GM18508 (cell line): ENCODE measurements at regions not wholly inside any gene's neighbourhood (a gene's known extent, or its start where the extent isn't known, plus 50 kb on each side); places are given as distances from the start of the nearest gene placed in this dataset.

Experiments
- ATAC-seq: cut with Tn5 transposase; IDR thresholded peaks from one replicate; pipeline ENCODE4 v1.9.1; 2021; ENCODE audit warnings: moderate number of reproducible peaks; ENCODE audit not compliant: insufficient read depth, unreplicated experiment

DNA sequence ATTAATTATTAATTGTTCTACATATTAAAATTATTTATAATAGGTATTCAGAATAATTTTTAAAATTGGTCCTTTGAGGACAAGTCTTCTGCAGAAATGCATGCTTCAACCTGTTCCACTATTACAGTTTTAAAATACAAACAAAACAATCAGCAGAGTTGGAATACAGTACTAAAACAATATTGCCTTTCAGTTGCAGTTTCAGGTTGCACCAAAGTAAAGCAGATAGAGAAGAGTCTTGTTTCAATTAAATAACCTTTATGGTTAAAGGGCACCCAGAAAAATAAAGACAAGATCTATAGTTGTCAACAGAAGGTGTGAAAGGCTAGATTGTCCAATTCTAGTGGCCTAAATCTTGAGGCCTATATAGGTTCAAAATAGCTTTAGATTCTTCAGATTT, 424.5 kb downstream of the FOXG1 start:
- no peak for ATAC-seq

DNA sequence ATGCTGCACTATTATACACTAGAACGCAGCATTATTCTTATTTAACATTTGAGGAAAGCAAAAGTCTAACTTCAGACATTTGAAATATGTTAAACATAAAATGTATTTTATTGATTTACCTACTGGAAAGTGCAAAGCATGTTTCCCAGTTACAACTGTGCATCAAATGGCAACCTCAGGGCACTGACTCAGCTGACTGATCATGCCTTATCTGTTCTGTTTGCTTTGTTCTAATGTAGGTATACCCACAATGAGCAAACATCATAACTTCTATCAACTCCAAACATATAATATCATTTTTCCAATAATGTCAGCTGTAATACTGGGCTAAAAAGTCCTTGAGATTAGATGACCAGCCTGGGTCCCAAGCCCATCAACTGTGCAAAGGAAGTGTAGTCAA, 431.0 kb downstream of the FOXG1 start:
- no peak for ATAC-seq

DNA sequence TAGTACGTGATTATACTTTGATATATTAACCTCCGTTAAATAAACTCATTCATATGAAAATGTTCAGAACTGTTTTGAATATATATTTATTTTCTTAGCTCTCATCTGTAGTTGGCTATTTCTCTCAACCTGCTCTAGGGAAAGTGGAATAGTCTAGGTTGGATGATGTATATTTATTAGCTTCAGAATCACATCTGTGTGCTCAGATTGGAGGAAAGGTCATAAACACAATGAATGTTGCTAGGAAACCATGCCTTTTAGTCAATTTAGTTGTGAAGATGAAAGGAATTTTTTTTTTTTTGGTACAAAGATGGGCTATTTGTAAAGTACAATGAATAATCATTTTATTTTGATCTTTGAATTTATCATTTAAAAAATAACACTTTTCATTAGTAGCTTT, 439.1 kb downstream of the FOXG1 start:
- no peak for ATAC-seq

DNA sequence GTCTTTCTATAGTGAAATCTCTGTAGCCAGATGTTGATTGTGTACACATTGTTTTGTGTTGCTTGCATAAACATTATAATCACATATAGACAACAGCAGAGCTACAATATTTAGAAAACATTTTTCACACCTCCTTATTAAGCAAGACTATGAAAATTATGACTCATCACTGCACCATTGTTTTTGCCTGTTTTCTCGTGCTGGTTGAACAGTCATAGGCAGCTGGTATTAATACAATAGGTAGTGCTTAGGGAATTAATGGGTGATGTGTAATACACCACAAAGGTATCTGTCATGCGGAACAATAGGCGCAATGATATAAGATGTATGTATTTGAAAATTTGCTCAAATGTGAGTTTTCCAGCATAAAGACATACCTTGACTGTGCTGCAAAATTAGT, 449.3 kb downstream of the FOXG1 start:
- ATAC-seq: no peak

DNA sequence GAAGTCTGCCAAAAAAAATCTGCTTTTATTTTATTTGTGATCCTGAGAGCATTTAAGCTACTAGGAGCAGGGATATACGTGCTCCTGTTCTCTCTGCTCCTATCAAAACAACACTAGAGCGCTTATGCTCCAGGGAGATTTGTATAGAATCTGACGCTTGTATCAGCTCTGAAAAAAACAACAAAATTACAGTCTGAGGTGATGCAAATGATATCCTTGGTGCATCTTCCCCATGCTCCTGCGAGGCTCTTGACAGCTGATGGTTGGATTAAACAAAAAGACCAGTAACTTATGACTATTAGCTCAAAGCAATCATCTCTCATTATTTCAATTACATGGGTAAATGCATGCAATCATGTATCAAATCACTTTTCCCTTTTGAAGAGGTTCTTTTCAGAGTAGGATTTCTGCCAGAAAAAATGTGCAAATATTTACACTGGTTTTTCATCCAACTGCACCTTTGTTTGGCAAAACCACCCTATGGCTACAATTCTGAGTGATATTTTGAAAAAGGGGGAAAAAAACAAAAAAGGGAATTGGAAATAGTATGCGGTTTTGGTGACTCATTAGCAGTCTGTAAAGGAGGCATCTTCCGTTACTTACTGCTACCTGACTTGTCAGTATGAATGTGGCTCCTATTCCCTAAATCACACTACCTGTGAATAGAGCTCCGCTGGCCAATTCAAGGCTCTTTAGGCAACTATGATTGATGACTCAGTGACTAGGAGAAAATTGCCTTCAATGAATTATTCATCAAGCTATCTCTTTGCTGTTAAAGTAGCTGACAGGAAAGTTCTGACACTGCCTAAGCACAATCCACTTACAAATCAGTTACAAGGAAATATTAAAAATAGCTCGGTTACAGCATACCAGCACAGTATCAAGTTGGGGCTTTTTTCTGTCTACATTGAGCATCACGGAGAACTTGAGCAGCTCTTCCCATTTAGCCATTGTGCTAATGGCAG, 450.0 kb downstream of the FOXG1 start:
- no peak for ATAC-seq

DNA sequence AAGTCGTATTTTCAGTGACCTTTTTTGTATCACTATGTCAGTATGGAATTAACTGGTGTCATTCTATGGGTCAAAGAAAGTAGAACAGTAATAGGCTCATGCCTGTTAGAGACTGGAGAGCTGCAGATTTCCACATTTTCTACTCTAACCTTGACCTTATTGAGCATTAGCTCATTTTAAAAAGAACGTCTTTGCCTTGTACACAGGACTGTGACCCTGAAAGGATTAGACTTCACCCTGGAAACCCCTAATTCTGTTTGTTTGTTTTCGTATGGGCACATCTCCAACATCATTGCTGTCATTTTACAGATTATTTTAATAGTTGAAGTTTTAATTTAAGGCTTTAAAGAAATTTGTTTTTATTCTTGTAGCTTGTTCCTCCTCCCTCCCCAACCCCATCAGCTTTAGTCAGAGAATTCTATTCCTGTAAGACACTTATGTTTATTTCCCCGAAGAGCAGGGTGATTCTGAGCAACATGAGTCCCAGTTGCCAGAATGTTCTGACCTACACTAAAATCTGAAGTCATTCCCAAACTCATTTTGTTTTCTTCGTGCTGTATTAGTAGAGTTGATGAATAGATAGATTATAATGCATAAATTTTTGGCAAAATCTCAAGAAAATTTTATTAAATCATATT, 451.3 kb downstream of the FOXG1 start:
- ATAC-seq: no peak

DNA sequence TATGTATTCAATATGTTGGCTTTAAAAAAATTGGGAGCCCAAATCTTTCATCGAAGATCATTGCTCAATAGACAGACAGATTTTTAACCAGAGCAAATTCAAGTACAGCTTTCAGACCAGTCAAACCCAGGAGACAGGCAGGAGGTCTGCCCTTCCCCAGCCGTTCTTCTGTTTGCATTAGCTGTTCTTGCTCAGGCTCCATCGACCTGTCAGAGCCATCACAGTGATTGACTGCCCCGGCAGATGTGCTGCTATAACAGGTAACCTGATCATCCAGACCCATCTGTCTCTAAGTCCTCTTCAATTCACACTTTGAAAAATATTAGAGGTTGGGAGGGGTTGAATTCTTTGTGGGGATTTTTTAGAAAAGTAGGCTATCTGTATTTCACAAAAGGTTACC, 453.5 kb downstream of the FOXG1 start:
- ATAC-seq: no peak

DNA sequence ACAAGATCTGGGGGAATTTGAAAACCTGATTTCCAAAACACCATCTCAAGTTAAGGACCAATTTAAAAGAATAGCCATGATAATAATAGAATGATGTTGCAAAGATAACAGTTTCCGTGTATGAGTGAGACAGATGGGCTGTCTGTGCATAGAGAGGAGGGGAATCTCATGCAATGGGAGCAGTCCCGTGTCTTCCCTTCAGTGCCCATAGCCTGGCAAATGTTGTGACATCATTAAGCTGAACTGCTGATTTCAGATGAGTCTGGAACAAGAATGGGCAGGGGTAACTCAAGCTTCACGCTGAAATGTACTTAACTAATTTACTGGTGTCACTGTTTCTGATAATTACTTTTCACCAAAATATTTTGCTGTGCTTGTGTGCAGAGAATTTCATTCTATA, 454.0 kb downstream of the FOXG1 start:
- no peak for ATAC-seq

DNA sequence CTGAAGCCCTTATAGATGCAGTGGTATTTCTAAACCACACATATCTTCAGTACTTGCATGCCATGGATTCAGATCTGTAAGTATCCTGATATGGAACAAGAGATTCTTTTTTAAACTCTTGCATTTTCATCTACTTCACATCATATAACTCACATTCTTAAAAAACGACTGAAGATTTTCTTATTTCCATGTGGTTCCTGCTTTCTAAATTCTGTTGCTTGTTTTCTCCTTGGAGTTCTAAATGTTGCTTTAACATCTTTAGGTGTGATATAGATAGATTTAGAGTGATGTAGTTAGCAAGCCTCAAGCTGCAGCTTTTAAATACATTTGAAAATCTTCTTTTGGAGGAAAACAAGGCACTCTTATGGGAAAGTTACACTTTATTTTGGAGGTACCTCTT, 455.4 kb downstream of the FOXG1 start:
- ATAC-seq: no peak

DNA sequence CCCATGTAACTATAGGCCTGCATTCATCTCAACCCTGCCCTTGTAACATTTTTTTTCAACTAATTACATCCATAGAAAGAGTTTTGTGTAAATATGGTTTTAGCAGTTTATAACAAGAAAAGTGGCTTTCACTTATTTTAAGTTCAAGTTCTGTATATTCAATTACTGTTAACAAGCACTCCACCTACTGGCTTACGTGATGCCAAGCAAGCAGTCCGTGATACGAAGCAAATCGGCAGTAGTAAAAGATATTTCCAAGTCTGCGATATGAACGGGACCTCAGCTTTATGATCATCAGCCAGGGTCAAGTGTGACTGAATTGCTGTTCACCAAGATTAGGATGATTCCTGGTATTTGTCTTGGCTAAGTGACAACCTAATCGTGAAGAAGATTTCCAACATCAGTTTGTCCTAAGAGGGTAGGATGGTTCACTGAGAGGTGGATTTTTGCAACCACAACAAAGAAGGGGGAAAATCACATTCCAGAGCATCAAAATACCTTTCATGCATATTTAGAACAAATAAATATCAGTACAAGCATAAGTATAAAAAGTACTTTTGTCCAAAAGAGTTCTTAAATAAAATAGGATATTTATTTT, 456.2 kb downstream of the FOXG1 start:
- ATAC-seq: no peak

DNA sequence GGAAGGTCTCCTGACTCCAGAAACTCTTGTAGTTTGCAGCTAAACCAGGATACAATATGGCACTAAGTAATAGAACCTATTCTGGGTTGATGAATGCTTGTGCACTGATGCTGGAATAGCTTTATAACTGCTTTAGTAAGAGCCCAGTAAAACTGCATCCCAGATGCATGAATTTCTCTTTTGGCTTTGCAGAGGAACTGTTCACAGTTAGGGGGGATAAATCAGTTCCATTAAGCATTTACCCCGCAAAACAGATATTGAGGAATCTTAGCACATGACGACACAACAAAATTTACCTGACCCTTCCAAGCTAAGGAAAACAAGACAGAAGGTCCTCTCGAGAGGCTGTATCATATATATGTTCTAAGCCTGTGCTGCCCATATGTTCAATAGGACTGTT, 457.4 kb downstream of the FOXG1 start:
- no peak for ATAC-seq

DNA sequence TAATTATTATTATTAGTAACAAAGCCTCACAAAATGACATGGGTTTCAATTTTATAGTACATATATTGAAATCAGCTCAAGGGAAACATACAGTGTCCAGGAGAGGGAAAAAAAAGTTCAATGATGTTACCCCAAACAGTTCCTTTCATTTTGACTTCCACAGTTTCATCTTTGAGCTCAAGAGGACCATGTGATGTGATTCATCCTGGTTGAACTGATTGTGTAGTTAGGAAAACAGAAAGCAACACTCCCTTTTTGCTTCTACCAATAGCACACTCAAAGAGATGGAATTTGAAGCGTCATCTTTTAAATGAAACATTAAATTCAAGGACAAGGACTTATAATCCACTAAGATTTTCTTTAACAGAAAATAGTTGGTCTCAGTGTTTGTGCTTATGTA, 461.0 kb downstream of the FOXG1 start:
- ATAC-seq: no peak

DNA sequence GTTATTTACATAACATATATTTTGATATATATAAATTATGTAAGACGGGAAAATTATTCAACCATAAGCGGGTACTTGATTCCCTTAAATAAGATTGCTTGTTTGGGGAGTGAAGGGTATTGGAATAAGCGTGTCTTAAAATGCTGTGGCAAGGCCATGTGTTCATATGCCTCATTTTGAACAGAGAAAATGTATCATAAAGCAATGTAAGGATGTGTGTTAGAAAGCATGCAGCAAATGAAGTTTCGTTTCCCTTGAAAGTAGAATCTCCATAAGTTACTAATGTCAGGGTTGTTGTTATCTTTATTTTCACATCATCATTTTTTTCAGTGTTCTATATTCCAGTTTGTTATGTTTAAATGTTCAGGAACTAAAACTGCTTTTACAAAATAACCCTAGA, 465.6 kb downstream of the FOXG1 start:
- no peak for ATAC-seq

DNA sequence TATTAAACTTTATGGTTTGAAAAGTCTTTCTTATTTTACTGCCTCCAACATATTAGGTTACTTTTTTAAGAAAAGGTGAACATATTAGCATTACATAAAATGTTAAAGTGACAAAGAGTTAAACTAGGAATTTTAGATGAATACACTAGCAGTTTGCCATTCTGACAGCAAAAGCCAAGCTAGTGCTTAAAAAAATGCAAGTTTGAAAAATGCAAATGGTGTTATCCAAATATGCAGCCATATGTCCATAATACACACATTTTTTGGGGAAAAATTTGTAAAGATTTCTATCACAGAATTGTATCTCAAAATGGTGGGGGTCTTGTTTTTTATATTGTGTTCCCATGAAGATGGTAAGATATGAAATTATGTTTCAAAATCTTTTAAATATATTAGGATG, 466.1 kb downstream of the FOXG1 start:
- no peak for ATAC-seq

DNA sequence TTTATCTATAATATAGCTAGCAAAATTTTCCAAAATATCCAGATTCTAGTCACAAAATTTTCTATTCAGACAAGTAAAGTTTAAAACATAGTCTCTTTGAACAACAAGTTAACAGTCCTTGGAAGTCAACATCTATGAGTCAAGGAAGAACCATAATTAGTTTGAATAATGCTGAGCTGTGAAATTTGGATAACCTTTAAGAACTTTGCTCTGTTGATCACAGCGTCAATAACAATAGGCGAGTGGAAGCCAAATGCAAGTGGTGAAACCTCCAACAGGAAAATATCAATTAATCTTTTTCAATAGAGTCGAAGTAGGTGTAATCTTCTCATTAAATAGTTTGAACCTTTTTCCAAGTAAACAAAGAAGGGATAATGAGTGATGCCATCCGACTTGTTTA, 466.6 kb downstream of the FOXG1 start:
- no peak for ATAC-seq

DNA sequence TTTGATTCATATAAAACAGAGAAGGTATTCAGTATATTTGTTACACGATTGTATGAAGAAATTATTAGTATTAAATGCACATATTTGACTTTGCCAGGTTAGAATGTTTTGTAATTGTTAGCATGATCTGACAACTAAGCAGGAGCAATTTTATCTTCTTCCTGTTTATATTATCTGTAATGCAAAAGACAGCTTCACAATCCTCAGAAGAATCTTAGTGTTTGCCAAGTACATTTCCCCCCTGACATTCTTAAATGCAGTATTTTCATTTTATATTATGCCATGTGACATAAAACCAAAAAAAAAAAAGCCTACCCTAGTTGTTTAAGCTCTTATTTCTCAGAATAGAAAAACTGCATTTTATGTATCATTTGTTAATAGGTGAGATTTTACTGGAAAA, 469.4 kb downstream of the FOXG1 start:
- ATAC-seq: no peak

DNA sequence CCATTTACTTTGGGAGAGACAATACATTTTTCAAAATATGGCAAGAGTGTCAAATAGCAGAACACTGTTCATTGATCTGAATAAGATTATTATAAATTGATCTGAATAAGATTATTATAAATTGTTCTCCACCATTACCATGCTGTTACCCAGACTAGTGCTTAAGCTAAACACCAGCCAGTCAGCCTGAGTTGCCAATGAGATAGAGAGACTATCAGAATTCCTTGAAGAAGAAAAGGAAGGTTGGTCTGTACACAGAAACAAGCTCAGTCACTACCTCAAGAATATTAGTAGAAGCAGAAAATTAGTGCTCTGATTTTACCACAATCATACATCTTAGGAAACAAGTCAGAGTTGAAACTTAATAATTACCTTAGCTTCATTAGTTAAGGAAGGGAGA, 469.8 kb downstream of the FOXG1 start:
- no peak for ATAC-seq

DNA sequence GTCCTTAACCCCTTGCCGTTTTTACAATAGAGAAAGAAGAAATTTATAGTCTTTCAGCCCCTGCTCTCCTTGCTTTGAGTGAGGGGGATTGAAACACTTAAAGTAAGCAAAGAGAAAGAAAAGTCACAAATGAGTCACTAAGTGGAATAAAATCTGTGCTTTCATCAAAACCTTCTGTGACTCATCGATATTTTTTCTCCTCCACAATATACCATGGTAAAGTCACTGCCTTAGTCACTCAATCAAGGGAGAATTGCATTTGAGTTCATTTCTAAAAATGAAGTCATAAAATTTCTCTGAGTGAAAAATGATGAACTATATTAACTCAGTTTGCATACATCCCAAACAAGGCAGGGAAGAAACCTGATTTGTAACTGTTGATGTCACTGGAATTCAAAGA, 470.3 kb downstream of the FOXG1 start:
- no peak for ATAC-seq

DNA sequence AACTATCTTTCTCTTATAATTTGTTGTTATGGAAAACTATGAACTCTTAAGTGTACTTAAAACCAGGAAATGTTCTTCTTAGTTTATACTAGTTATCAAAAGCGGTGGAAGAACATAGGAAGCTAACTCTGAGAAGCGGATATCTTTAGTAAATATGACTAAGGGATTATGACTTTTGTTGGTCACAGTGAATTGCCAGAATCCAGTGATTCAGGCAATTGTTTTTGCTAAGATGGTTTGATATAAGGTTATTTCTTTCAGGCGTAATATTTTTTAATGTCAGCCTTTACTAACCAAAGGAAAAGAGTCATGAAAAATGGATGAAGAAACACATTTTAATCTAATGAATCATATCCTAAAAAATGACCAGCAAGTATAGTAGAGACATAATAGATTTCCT, 473.5 kb downstream of the FOXG1 start:
- ATAC-seq: no peak

DNA sequence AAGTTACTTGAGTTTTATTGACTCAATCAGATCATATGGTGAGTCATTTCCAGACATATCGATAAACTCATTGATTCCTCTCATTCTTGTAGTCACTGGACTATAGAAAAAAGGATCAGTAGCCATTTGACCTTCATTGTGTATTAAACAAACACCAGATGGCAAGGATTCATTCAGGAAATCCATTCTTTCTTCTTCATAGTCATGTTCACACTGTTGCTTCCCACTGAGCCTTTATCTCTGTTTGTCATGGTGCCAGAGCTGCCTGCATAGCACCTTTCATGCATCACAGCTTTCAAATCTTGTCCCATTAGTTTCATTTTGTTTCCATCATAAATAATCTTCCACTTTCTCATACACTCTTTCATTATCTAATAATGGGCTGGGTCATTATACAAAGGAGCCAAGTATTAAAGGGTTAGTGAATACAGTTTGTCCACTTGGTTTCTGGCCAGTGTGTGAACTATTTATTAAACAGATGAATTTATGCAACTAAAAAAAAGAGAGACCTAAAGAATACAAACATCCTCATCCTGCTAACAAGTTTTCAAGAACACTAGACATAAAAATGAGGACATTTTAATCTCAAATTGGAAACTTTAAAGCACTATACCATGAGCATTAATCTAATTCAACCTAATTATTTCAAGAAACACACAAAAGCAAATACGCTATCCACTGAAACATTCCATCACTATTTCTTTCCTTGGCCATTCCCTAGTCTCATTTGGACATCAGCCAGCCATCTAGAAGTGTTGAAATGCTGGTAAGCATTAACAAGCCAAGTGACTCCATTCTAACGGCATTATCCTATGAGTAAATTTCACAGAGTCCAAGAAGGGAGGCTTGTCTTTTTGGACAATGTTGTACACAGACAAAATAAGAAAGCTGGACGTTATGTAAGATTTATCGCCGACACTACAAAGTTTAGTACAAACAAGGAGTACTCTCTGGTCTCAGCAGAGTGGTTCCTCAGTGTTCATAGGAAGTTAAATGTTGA, 476.5 kb downstream of the FOXG1 start:
- no peak for ATAC-seq
